B cell (primary cell): ENCODE measurements at regions not wholly inside any gene's neighbourhood (a gene's known extent, or its start where the extent isn't known, plus 50 kb on each side); places are given as distances from the start of the nearest gene placed in this dataset.

Experiments
- ATAC-seq: fragments of 200-7000 bp; cut with Tn5 transposase; one replicate; pipeline ENCODE4 v1.10.0; 2021; ENCODE audit warnings: low read depth, mild to moderate bottlenecking, moderate number of reproducible peaks, moderate library complexity
- CTCF ChIA-PET: fragments of 350-600 bp; sonication (Branson Sonifier 250); formaldehyde crosslinking; loops from one replicate; lab custom pipeline; 2021; ENCODE audit warnings: antibody characterized with exemption, inconsistent platforms; lab: Charles Lee
- POLR2A ChIA-PET: fragments of 350-600 bp; sonication (Branson Sonifier 250); formaldehyde crosslinking; loops from one replicate; lab custom pipeline; 2021; ENCODE audit warnings: antibody characterized with exemption; lab: Charles Lee
- DNase-seq: peaks from one replicate; pipeline ENCODE4 v3.0.0; 2013
- H2AFZ ChIP-seq: 2 replicates; pipeline ENCODE4 v1.6.1; 2012; ENCODE audit warnings: mild to moderate bottlenecking, low read depth, low read length; ENCODE audit not compliant: insufficient read depth, poor library complexity, severe bottlenecking
- H3K27ac ChIP-seq, 2 donors: 1 replicate in 1 of 2; 2 replicates in 1 of 2; pipeline ENCODE4 v1.5.1; 2012 to 2013; ENCODE audit warnings: low read length in 2 of 2, mild to moderate bottlenecking in 2 of 2, moderate library complexity in 1 of 2
- H3K27me3 ChIP-seq, 4 experiments: fragments of 200-600 bp in 1 of 4; sonication (generic) in 1 of 4; replicated peaks in 1 of 4; 1 replicate in 2 of 4; 2 replicates in 2 of 4; pipeline versions ENCODE4 v1.6.1 to v1.7.0; 2013 to 2016; ENCODE audit warnings: low read length in 3 of 4, mild to moderate bottlenecking in 2 of 4, mixed read lengths in 1 of 4, moderate library complexity in 1 of 4; ENCODE audit not compliant: insufficient read depth in 4 of 4, control insufficient read depth in 3 of 4; ENCODE audit errors: control extremely low read depth in 1 of 4
- H3K36me3 ChIP-seq, 2 experiments: replicated peaks in 1 of 2; 1 replicate in 1 of 2; 2 replicates in 1 of 2; pipeline versions ENCODE4 v1.6.1 to v1.7.1; 2013; ENCODE audit warnings: low read length in 1 of 2; ENCODE audit not compliant: insufficient read depth in 2 of 2, control insufficient read depth in 1 of 2; ENCODE audit errors: control extremely low read depth in 1 of 2, extremely low read depth in 1 of 2
- H3K4me1 ChIP-seq, 2 donors: fragments of 200-600 bp in 1 of 2; sonication (generic) in 1 of 2; 1 replicate in 1 of 2; 2 replicates in 1 of 2; pipeline versions ENCODE4 v1.5.1 to v1.6.1; 2013 to 2017; ENCODE audit warnings: low read length in 2 of 2; ENCODE audit not compliant: control insufficient read depth in 2 of 2, insufficient read depth in 2 of 2
- H3K4me2 ChIP-seq: replicated peaks from 2 replicates; pipeline ENCODE3; 2012; ENCODE audit warnings: mild to moderate bottlenecking, low read depth, low read length; ENCODE audit not compliant: poor library complexity, severe bottlenecking
- H3K4me3 ChIP-seq, 5 experiments: fragments of 200-600 bp in 1 of 5; sonication (generic) in 1 of 5; 1 replicate in 3 of 5; 2 replicates in 2 of 5; pipeline versions ENCODE4 v1.5.1 to v1.7.0; 2011 to 2016; ENCODE audit warnings: low read length in 4 of 5, mild to moderate bottlenecking in 4 of 5, low read depth in 2 of 5, control low read depth in 1 of 5, moderate library complexity in 1 of 5; ENCODE audit not compliant: insufficient read depth in 1 of 5; ENCODE audit errors: control extremely low read depth in 1 of 5, extremely low read depth in 1 of 5
- H3K79me2 ChIP-seq: fragments of 200-600 bp; sonication (generic); one replicate; pipeline ENCODE4 v1.6.0; 2016; ENCODE audit warnings: low read length; ENCODE audit not compliant: control insufficient read depth, insufficient read depth
- H3K9ac ChIP-seq: fragments of 200-600 bp; sonication (generic); 2 replicates; pipeline ENCODE4 v1.6.1; 2017; ENCODE audit warnings: mild to moderate bottlenecking, low read length, moderate library complexity
- H3K9me3 ChIP-seq, 3 donors: one replicate each; pipeline versions ENCODE4 v1.6.1 to v1.7.1; 2013; ENCODE audit warnings: low read length in 2 of 3; ENCODE audit not compliant: control insufficient read depth in 2 of 3, insufficient read depth in 1 of 3; ENCODE audit errors: control extremely low read depth in 1 of 3
- H4K20me1 ChIP-seq: 2 replicates; pipeline ENCODE4 v1.6.0; 2012; ENCODE audit warnings: mild to moderate bottlenecking, low read length; ENCODE audit not compliant: insufficient read depth, control insufficient read depth, poor library complexity, severe bottlenecking
- H3K27ac Mint-ChIP-seq: one replicate; pipeline ENCODE4 v1.8.0; 2021; ENCODE audit warnings: mixed read lengths
- H3K27me3 Mint-ChIP-seq: one replicate; pipeline ENCODE4 v1.8.0; 2021; ENCODE audit warnings: mixed read lengths
- H3K4me1 Mint-ChIP-seq: one replicate; pipeline ENCODE4 v1.8.0; 2021; ENCODE audit warnings: mixed read lengths
- H3K4me3 Mint-ChIP-seq: one replicate; pipeline ENCODE4 v1.8.0; 2021; ENCODE audit warnings: mixed read lengths
- H3K9me3 Mint-ChIP-seq: one replicate; pipeline ENCODE4 v1.8.0; 2022; ENCODE audit warnings: mixed read lengths; ENCODE audit not compliant: insufficient read depth
- CTCF ChIP-seq: fragments of 200-600 bp; IDR thresholded peaks from one replicate; pipeline ENCODE4 v1.8.0; 2022; ENCODE audit warnings: antibody characterized with exemption, mild to moderate bottlenecking
- EZH2 ChIP-seq: IDR thresholded peaks from 2 replicates; pipeline ENCODE4 v1.6.1; 2012; ENCODE audit warnings: borderline replicate concordance, low read depth, mild to moderate bottlenecking, moderate library complexity, low read length; ENCODE audit not compliant: insufficient read depth, poor library complexity, severe bottlenecking
- WGBS: methylation state at CpG from one replicate; pipeline ENCODE4 v1.1.5; 2013; ENCODE audit warnings: missing lambda C conversion rate; ENCODE audit not compliant: insufficient coverage; 5-methylcytosine and 5-hydroxymethylcytosine counted together
- intact Hi-C: fragments of 100-400 bp; cut with micrococcal nuclease; formaldehyde crosslinking; loops from one replicate; pipeline ENCODE4 v1.10.0; 2022

GRCh38 chr4:29289118-29289517 is 1431.1 kb upstream of the PCDH7 start:
- ChIA-PET CTCF (no interaction called here), POLR2A (no interaction called here)
- Mint-ChIP-seq H3K27ac (no peak overlapping the region), H3K9me3 (peaks cover 2% of the 10 kb centered on the region), H3K4me3 (no peak overlapping the region), H3K4me1 (no peaks in the 10 kb centered on the region), H3K27me3 (no peaks in the 10 kb centered on the region)
- no CpG with 5 or more reads among the region's 1 CpG for WGBS
- intact Hi-C loops: no loop called here
- H3K79me2 ChIP-seq: no peaks in the 10 kb centered on the region
- H3K27me3 ChIP-seq: no peaks in the 10 kb centered on the region
- H2AFZ ChIP-seq: no peak overlapping the region
- H3K27ac ChIP-seq: no peak overlapping the region
- no peaks in the 10 kb centered on the region for H4K20me1 ChIP-seq
- DNase-seq: no peak
- no peak overlapping the region for H3K4me3 ChIP-seq
- H3K4me1 ChIP-seq: no peaks in the 10 kb centered on the region
- H3K4me2 ChIP-seq: no peak overlapping the region
- ATAC-seq: no peak
- no peak overlapping the region for H3K9ac ChIP-seq
- H3K9me3 ChIP-seq: no peaks in the 10 kb centered on the region
- TF ChIP-seq CTCF (no peak), EZH2 (no peak)
- H3K36me3 ChIP-seq: no peaks in the 10 kb centered on the region

- Mint-ChIP-seq H3K4me3 (no peak overlapping the region), H3K27me3 (no peaks in the 10 kb centered on the region), H3K9me3 (peaks cover 8% of the 10 kb centered on the region), H3K4me1 (no peaks in the 10 kb centered on the region), H3K27ac (no peak overlapping the region)
- ATAC-seq (no peak), DNase-seq (no peak)
- Histone ChIP-seq H3K4me2 (no peak overlapping the region), H3K9ac (no peak overlapping the region), H3K79me2 (no peaks in the 10 kb centered on the region), H3K36me3 (no peaks in the 10 kb centered on the region), H3K27me3 (no peaks in the 10 kb centered on the region), H3K9me3 (no peaks in the 10 kb centered on the region), H3K27ac (no peak overlapping the region), H4K20me1 (no peaks in the 10 kb centered on the region), H3K4me1 (no peaks in the 10 kb centered on the region), H3K4me3 (no peak overlapping the region), H2AFZ (no peak overlapping the region)
- intact Hi-C loops: no loop called here
- CTCF ChIA-PET: no interaction called here
- no peak for TF ChIP-seq EZH2
- no peak for TF ChIP-seq CTCF
- POLR2A ChIA-PET: no interaction called here
Observed at GRCh38 chr4:29295280-29295679, 1424.9 kb upstream of the PCDH7 start.
